Mesodermal cell (in vitro differentiated cells): ENCODE measurements at regions not wholly inside any gene's neighbourhood (a gene's known extent, or its start where the extent isn't known, plus 50 kb on each side); places are given as distances from the start of the nearest gene placed in this dataset.

Experiments
- H3K27ac ChIP-seq: 2 replicates; pipeline ENCODE4 v1.7.0; 2013; ENCODE audit warnings: mild to moderate bottlenecking, low read depth, low read length, moderate library complexity; ENCODE audit not compliant: severe bottlenecking
- H3K36me3 ChIP-seq: 2 replicates; pipeline ENCODE4 v1.7.1; 2013; ENCODE audit warnings: mild to moderate bottlenecking, low read length, moderate library complexity; ENCODE audit not compliant: control insufficient read depth, insufficient read depth
- H3K4me1 ChIP-seq: one replicate; pipeline ENCODE4 v1.7.1; 2013; ENCODE audit warnings: mild to moderate bottlenecking, low read length; ENCODE audit not compliant: insufficient read depth, control insufficient read depth, poor library complexity, severe bottlenecking
- H3K4me3 ChIP-seq: 2 replicates; pipeline ENCODE4 v1.7.0; 2013; ENCODE audit warnings: low read length, control low read depth, mild to moderate bottlenecking; ENCODE audit not compliant: insufficient read depth, poor library complexity, severe bottlenecking; ENCODE audit errors: extremely low read depth
- H3K9me3 ChIP-seq: 2 replicates; pipeline ENCODE4 v1.7.1; 2013; ENCODE audit warnings: mild to moderate bottlenecking, low read length, moderate library complexity; ENCODE audit not compliant: control insufficient read depth
- WGBS, 2 experiments: methylation state at CpG; one replicate each; pipeline ENCODE4 v1.1.5; 2013; ENCODE audit warnings: missing lambda C conversion rate in 2 of 2; ENCODE audit not compliant: insufficient coverage in 2 of 2; 5-methylcytosine and 5-hydroxymethylcytosine counted together

DNA sequence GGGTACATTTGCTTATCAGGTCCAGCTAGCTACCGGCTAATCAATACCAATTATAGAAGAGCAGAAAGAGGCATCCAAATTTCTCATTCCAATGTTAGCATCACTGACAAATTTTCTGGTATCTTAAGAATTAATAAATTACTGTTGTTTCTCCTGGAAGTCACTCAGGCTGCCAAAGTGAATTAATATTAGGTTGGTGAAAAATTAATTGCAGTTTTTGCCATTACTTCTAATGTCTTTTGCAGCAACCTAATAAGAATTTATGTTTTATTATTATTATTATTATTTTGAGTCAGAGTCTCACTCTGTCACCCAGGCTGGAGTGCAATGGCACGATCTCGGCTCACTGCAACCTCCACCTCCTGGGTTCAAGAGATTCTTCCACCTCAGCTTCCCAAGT lies 979.9 kb downstream of the TYW1 start:
- Histone ChIP-seq H3K36me3 (no peaks in the 10 kb centered on the region), H3K27ac (no peak overlapping the region), H3K9me3 (no peaks in the 10 kb centered on the region), H3K4me1 (no peaks in the 10 kb centered on the region), H3K4me3 (no peak overlapping the region)
- 100% methylated on average over 2 of the region's 3 CpGs; no CpG with 5 or more reads in 1 of the 2 experiments for WGBS, 2 experiments

DNA sequence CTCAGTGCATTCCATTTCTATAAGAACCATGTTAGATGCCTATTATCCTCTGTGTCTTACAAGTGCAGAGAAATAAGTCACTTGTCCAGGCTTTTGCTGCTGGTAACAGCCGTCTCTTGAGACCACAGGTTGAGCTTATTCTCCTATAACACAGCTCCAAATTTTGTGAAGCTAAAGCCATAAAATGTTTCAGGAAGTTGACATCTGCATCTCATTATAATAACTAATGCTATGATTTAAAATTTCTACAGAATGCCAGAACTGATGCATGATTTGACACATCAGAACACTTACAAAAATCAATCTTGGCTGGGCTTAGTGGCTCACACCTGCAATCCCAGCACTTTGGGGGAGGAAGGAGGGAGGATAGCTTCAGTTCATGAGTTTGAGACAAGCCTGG lies 986.9 kb downstream of the TYW1 start:
- Histone ChIP-seq H3K4me3 (no peak overlapping the region), H3K36me3 (no peaks in the 10 kb centered on the region), H3K9me3 (no peaks in the 10 kb centered on the region), H3K4me1 (no peaks in the 10 kb centered on the region), H3K27ac (no peak overlapping the region)
- WGBS, 2 experiments = 83% methylated on average over 1 of the region's 1 CpG; no CpG with 5 or more reads in 1 of the 2 experiments

DNA sequence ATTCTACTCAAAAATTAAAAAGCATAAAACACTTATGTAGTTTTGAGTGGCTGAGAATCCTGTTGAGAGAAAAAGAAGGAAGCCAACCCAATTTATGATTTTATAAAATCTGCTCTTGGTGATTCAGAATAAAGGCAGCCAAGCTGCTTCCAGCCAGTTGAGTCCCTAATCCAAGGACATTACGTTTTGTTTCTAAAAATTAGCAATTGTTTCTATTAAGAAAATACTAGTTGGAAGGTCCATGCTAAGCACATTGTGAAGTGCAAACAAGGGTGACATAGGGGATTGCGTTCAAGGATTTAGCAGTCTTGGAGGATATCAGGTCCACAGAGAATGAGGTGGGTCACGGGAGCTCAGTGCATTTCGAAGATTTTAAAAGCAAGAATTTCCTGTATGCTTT lies 987.7 kb downstream of the TYW1 start:
- H3K4me3 ChIP-seq = no peak overlapping the region
- no peak overlapping the region for H3K27ac ChIP-seq
- no peaks in the 10 kb centered on the region for H3K4me1 ChIP-seq
- no peaks in the 10 kb centered on the region for H3K36me3 ChIP-seq
- no peaks in the 10 kb centered on the region for H3K9me3 ChIP-seq
- WGBS, 2 experiments = 91 to 100% methylated on average over 3 of the region's 4 CpGs

GRCh38 chr7:67989142-67989541 lies 992.5 kb downstream of the TYW1 start:
- H3K4me1 ChIP-seq = no peaks in the 10 kb centered on the region
- H3K4me3 ChIP-seq = no peak overlapping the region
- no peaks in the 10 kb centered on the region for H3K36me3 ChIP-seq
- no peak overlapping the region for H3K27ac ChIP-seq
- H3K9me3 ChIP-seq = no peaks in the 10 kb centered on the region
- 48 to 70% methylated on average over 2 to 3 of the region's 4 CpGs for WGBS, 2 experiments

GRCh38 chr7:67990003-67990402 lies 993.4 kb downstream of the TYW1 start:
- Histone ChIP-seq H3K4me3 (no peak overlapping the region), H3K36me3 (no peaks in the 10 kb centered on the region), H3K27ac (no peak overlapping the region), H3K9me3 (no peaks in the 10 kb centered on the region), H3K4me1 (no peaks in the 10 kb centered on the region)
- 80 to 86% methylated on average over 2 of the region's 4 CpGs for WGBS, 2 experiments

GRCh38 chr7:67990716-67991115 lies 994.1 kb downstream of the TYW1 start:
- no peak overlapping the region for H3K27ac ChIP-seq
- H3K36me3 ChIP-seq = no peaks in the 10 kb centered on the region
- no peaks in the 10 kb centered on the region for H3K4me1 ChIP-seq
- 79 to 100% methylated on average over 2 of the region's 2 CpGs for WGBS, 2 experiments
- H3K9me3 ChIP-seq = no peaks in the 10 kb centered on the region
- no peak overlapping the region for H3K4me3 ChIP-seq

DNA sequence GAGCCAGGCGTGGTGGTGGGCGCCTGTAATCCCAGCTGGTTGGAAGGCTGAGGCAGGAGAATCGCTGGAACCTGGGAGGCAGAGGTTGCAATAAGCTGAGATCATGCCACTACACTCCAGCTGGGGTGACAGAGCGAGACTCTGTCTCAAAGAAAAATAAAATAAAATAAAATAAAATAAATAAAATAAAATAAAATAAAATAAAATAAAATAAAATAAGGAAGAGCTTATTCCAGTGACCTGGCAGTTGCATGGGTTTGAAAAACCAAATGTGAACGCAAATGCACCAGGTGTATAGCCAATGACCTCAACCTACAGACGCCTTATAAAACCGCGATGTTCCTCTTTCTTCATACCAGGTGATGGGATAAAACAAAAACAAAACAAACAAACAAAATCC lies 995.7 kb downstream of the TYW1 start:
- H3K4me3 ChIP-seq = no peak overlapping the region
- H3K9me3 ChIP-seq = no peaks in the 10 kb centered on the region
- 90 to 98% methylated on average over 4 to 6 of the region's 8 CpGs for WGBS, 2 experiments
- no peak overlapping the region for H3K27ac ChIP-seq
- H3K36me3 ChIP-seq = no peaks in the 10 kb centered on the region
- H3K4me1 ChIP-seq = no peaks in the 10 kb centered on the region

GRCh38 chr7:68005992-68006391 lies 1009.4 kb downstream of the TYW1 start:
- Histone ChIP-seq H3K4me3 (no peak overlapping the region), H3K36me3 (no peaks in the 10 kb centered on the region), H3K9me3 (no peaks in the 10 kb centered on the region), H3K27ac (no peak overlapping the region), H3K4me1 (peaks cover 6% of the 10 kb centered on the region)
- WGBS, 2 experiments = 92 to 94% methylated on average over 4 to 5 of the region's 6 CpGs

GRCh38 chr7:68006619-68007018 lies 1010.0 kb downstream of the TYW1 start:
- 100% methylated on average over 1 of the region's 2 CpGs; no CpG with 5 or more reads in 1 of the 2 experiments for WGBS, 2 experiments
- Histone ChIP-seq H3K36me3 (no peaks in the 10 kb centered on the region), H3K4me1 (peaks cover 6% of the 10 kb centered on the region), H3K4me3 (no peak overlapping the region), H3K27ac (no peak overlapping the region), H3K9me3 (no peaks in the 10 kb centered on the region)

- no peak overlapping the region for H3K4me3 ChIP-seq
- H3K36me3 ChIP-seq = no peaks in the 10 kb centered on the region
- no peak overlapping the region for H3K27ac ChIP-seq
- WGBS, 2 experiments = 80 to 91% methylated on average over 2 to 3 of the region's 4 CpGs
- H3K4me1 ChIP-seq = peaks cover 6% of the 10 kb centered on the region
- H3K9me3 ChIP-seq = no peaks in the 10 kb centered on the region
Measured at GRCh38 chr7:68009716-68010115, 1013.1 kb downstream of the TYW1 start.

DNA sequence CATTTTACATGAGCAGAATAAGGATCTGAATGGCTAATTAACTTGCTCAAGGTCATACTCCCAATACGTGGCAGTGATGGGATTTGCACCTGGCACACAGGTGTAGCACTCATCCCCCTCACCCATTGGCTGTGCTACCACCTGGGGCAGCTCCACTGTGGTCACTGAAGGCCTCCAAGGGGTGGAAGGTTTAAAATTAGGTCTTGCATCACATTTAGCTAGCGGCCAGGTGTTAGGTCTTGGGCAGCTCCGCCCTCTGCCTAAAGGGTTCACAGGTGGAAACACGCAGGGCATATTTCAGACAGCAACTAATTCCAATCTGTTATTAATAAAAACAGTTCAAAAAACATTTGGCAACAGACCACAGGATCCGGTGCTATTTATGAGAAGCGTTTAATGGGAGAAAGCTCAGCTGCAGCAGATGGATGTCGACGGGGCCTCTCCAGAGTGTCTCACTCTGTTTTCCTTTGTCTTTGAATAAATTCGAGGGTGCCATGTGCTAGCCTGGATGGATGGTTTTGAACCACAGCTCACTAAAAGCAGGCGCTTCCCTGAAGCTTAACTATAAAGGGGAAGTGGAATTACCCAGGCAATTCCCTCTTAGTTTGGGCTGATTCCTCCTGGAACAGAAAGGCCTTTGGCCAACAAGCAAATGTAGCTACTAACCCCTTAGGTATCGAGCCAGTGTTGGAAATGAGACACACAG lies 1017.6 kb downstream of the TYW1 start:
- no peaks in the 10 kb centered on the region for H3K9me3 ChIP-seq
- WGBS, 2 experiments = 78 to 90% methylated on average over 9 of the region's 11 CpGs
- no peaks in the 10 kb centered on the region for H3K36me3 ChIP-seq
- no peak overlapping the region for H3K27ac ChIP-seq
- H3K4me1 ChIP-seq = peaks cover 8% of the 10 kb centered on the region
- H3K4me3 ChIP-seq = no peak overlapping the region
